ENCODE measurements at regions not wholly inside any gene's neighbourhood (a gene's known extent, or its start where the extent isn't known, plus 50 kb on each side); places are given as distances from the start of the nearest gene placed in this dataset.
A peak's percentile ranks its signal among the peaks of the same experiment; 100 is the strongest.

DNA sequence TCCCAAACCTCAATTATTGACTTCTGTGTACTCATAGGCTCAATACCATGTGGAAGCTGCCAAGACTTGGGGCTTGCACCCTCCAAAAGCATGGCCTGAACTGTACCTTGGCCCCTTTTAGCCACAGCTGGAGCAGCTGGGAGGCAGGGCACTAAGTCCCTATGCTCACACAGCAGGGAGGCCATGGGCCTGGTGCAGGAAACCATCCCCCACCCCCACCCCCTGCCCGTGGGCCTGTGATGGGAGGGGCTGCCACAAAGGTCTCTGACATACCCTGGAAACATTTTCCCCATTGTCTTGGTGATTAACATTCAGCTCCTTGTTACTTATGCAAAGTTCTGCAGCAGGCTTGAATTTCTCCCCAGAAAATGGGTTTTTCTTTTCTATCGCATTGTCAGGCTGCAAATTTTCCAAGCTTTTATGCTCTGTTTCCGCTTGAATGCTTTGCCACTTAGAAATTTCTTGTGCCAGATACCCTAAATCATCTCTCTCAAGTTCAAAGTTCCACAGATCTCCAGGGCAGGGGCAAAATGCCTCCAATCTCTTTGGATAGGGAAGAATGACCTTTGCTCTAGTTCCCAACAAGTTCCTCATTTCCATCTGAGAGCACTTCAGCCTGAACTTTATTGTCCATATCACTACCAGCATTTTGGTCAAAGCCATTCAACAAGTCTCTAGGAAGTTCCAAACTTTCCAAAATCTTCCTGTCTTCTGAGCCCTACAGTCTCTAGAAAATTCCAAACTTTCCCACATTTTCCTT, 141.8 kb downstream of the AHR start:
- DNase-seq (ENCODE audit: low spot score): peak; percentile 23

DNA sequence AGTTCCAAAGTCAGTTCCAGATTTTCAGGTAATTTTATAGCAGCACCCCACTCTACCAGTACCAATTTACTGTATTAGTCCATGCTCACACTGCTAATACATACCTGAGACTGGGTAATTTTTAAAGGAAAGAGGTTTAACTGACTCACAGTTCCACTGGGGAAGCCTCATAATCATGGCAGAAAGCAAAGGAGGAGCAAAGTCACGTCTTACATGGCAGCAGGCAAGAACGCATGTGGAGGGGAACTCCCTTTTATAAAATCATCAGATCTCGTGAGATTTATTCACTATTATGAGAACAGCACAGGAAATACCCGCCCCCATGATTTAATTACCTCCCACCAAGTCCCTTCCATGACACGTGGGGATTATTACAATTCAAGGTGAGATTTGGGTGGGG, 142.4 kb downstream of the AHR start:
- DNase-seq (ENCODE audit: low spot score): no peak

DNA sequence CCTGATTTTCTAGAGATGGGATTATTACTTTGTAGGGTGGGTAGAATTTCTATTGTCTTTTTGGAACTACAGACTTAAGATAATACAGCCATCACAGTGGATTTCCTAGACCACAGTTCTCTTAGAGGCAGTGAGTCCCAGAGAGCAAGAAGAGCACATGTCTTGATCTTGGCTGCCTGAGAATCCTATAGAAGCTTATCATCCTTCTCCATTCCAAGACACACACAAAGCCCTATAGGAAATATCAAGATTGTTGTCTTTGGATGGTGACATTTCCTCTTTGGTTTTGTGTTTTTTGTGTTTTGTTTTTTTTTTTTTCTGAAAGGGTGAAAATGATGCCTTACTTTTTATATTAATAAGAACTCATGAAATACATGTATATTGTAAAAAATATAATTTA, 143.1 kb downstream of the AHR start:
- DNase-seq (ENCODE audit: low spot score): no peak

DNA sequence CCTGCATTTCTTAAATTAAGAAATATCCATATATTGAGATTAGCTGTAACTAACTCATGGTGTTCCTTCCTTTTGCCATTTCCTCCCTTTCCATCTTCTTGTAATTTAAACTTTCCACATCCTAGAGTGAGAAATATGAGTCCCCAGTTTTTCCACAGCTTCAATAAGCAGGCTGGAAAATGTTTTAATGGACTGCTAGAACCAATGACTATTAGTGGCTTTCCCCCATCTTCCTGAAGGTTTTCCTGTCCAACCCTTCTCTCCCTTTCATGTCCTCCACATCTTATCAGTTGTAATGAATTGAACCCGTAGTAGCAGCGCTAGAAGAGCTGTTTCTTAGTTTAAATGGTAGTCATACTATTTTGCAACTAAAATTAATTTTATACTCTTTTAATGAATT, 145.7 kb downstream of the AHR start:
- DNase-seq (ENCODE audit: low spot score): no peak

DNA sequence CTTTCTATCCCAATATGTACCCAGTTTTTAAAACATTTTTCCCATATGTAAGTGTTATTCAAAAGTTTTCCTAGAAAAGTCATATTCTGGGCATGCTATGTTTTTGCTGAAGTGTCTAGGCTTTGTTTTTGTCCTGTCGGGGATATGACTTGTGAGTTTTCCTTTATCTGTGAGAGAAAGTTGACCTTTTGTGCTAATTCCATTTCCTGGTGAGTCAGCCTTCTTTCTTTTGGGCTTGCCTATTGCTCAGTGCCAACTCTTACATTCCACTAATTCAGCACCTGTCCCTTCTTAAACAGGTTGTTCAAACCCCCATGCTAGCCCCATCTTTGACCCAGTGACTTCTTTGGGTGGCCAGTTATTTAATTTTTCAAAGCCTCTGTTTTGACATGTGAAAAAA, 146.2 kb downstream of the AHR start:
- DNase-seq (ENCODE audit: low spot score): peak; percentile 10

DNA sequence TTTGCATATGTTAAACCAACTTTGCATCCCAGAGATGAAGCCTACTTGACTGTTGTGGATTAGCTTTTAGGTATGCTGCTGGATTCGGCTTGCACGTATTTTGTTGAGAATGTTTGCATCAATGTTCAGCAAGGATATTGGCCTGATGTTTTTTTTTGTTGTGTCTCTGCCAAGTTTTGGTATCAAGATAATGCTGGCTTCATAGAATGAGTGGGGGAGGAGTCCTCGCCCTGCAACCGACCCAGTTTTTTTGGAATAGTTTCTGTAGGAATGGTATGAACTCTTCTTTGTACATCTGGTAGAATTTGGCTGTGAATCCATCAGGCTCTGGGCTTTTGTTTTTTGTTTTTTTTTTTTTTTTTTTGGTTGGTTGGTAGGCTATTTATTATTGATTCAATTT, 147.9 kb downstream of the AHR start:
- no peak for DNase-seq (ENCODE audit: low spot score)

DNA sequence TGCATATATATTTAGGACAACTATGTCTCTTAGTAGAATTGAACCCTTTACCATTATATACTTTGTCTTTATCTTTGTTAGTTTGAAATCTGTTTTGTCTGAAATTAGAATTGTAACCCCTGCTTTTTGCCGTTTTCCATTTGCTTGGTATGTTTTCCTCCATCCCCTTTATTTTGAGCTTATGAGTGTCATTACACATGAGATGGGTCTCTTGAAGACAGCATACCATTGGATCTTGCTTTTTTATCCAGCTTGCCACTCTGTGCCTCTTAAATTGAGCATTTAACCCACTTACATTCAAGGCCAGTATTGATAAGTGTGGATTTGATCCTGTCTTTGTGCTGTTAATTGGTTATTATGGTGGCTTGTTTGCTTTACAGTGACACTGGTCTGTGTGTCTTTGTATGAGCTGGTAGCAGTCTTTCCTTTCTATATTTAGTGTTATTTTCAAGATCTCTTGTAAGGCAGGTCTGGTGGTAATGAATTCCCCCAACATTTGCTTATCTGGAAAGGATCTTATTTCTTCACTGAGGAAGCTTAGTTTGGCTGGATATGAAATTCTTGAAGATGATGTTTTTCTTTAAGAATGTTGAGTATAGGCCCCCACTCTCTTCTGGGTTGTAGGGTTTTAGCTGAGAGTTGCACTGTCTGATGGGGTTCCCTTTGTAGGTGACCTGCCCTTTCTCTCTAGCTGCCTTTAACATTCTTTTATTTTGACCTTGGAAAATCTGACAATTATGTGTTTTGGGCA, 149.5 kb downstream of the AHR start:
- DNase-seq (ENCODE audit: low spot score): no peak

DNA sequence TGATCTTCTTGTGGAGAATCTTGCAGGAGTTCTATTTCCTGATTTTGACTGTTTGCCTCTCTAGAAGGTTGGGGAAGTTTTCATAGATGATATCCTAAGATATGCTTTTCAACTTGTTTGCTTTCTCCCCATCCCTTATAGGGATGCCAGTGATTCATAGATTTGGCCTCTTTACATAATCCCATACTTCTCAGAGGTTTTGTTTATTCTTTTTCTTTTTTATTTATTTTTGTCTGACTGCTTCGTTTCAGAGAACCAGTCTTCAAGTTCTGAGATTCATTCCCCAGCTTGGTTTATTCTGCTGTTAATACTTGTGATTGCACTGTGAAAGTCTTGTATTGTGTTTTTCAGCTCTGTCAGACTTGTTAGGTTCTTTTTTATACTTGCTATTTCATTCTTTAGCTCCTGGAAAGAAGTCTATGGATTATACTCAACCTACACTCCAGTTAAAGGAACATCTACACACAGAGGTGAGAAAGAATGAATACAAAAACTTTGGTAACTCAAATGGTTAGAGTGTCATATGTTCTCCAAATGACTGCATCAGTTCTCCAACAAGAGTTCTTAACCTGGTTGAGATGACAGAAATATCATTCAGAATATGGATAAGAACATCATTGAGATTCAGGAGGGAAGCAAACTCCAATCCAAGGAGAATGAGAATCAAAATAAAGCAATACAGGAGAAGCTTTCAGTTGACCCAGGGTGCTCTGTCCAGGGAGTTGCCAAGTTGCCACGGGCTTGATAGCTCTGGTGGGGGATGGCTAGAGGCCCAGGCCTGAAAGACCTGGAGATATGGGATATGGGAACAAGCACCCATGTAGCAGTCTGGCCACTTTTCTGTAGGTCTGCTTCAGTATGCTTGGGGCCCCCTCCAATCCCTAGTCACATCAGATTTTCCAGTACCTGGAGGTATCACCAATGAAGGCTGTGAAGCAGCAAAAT, 150.3 kb downstream of the AHR start:
- DNase-seq (ENCODE audit: low spot score): no peak

DNA sequence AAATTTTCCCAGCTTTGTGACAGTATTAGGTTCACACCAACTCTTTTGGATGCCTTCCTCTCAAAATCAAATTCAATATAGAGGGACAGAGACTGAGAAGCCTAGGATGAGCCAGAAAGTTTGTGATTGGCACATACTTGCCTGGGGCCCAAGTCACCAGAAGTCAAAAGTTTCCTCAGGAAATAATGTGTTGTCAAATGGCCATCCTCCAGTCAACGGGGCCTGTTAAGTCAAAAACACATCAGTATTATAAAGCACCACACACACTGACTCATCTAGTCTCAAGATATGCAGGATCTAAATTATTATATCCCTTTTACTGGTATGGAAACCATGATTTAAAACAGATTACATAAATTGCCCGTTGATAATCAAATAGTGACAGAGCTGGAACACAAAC, 158.1 kb downstream of the AHR start:
- DNase-seq (ENCODE audit: low spot score): no peak

DNA sequence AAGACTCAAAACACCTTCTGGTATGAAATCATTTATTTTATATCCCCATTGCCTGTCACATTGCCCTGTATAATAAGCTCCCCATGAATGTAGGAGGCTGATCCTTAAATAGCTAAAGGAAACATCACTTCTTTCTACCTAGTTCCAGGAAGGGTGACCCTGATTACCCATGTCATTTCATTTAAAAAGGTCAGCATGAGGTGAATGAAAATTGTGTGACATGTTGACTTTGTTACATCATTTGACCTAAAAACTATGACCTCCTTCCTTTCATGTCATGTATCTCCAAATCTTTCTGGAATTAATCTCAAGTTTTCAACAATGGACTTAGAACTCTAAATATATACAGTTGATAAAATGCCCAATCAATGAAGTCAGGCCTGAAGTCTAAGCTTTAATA, 161.5 kb downstream of the AHR start:
- DNase-seq (ENCODE audit: low spot score): no peak

DNA sequence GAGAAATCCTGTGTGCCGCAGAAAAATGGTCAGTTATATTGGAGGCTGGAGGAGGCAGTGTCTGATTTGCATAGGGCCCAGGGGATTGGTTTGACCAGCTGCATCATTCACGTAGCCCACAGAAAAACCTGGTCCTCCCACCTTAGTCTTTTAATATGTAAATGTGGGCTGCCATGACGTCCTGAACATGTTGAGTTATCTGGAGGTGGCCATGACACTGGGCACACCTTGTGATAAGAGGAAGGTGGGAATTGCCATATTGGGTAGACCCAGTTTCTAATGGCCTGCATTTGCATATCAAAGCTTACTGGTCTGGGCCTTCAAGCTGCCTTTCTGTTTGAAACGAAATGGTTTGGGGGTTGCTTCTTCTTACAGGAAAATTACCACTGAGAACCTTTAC, 162.2 kb downstream of the AHR start:
- no peak for DNase-seq (ENCODE audit: low spot score)

DNA sequence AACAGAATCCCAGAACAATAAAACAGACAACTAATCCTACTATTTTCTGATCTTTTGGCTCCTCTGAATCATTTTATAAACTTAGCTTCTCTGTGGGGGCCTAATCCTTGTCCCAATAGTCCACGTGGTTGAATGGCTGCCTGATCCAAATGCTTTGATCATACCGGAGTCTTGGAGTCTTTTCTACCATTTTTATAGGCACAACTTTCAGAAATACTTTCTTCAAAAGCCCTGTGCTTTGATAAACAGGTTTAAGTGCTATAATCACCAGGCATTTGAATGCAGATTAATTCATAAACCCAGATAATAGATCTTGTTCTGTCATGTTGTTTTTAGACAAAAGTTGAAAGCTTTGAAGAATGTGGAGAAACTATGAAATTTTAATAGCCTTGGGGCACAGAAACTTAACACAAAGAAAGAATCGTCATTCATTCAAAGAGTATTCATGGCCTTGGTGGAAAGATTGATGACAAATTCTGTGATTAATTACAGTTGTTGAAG, 163.7 kb downstream of the AHR start:
- no peak for DNase-seq (ENCODE audit: low spot score)

DNA sequence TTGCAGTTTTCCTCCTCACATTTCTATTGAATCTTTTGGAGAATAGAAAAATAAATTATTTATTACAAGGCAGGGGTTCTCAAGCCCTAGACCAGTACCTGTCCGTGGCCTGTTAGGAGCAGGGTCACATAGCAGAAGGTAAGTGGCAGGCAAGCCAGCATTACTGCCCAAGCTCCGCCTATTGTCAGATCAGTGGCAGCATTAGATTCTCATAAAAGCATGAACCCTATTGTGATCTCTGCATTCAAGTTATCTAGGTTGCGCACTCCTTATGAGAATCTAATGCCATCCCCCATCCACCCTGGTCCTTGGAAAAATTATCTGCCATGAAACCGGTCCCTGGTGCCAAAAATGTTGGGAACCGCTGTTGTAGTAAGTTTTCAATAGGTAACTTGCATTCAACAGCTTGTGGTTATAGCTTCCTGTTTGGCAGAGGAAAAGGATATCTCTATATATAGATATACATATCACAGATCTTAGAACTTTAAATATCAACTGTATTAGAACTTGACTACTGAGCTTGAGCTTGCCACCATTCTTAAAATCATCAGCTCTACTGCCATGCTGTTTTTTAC, 165.1 kb downstream of the AHR start:
- DNase-seq (ENCODE audit: low spot score): no peak

DNA sequence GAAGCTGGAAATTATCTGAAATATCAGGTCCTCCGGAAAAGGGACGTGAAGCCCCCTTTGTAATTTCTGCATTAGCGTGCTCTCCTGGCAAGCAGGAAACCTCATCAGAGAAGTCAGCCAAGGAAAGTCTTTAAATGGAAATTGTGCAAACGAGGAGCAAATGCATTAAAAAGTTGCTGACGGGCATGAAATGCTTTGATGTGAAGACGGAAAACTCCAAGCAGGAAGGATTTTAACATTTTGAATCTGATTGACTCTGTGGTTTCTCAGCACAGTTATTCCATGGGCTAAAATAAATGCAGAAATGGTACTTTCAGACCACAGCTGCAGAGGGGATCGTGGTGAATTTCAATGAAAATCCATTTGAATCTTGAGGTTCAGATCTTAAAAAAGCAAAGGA, 167.8 kb downstream of the AHR start:
- DNase-seq (ENCODE audit: low spot score): no peak

DNA sequence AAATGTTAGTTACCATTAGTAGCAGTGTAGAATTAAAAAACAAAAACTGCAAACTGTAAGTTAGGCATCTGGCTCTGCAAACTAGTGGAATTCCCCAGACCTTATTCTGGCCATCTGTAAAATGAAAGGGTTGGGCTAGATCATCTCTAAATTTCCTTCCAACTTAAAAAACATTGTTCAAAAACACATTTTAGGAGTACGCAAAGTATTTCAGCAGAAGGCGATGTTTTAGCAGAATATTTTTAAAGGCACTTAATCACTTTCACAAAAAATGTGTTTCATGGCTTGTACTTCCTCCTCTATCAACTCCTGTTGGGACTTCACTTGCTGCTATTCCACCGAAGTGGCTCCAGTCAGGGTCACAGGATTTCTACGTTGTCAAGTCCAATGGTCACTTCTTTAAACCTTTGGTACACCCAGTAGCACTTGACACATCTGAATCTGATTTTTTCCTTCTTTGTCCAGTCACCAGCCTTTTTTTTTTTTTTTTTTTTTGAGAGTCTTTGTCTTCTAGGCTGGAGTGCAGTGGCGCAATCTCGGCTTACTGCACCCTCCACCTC, 169.0 kb downstream of the AHR start:
- no peak for DNase-seq (ENCODE audit: low spot score)

DNA sequence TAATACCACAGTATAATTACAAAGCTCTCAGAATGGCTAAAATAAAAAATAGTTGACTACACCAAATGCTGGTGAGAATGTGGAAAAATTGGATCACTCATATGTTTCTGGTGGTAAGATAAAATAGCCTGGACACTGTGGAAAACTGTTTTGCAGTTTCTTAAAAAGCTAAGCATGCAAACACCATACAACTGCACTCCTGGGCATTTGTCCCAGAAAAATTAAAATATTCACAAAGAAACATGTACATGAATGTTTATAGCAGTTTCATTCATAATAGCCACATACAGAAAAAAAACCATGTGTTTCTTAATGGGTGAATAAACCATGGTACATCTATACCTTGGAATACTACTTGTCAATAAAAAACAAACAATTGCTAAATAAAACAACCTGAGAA, 172.9 kb downstream of the AHR start:
- DNase-seq (ENCODE audit: low spot score): no peak

DNA sequence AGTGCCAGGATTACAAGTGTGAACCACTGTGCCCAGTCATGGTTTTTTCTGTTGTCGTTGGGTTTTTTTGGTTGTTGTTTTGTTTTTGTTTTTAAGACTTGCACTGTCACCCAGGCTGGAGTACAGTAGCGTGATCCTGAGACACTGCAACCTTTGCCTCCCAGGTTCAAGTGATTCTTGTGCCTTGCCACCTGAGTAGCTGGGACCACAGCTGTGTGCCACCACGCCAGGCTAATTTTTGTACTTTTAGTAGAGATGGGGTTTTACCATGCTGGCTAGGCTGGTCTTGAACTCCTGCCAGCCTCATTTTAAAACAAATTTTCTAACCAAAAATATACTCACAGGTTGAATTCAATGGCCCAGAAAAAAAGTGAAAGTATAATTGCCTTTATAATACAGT, 174.1 kb downstream of the AHR start:
- no peak for DNase-seq (ENCODE audit: low spot score)

DNA sequence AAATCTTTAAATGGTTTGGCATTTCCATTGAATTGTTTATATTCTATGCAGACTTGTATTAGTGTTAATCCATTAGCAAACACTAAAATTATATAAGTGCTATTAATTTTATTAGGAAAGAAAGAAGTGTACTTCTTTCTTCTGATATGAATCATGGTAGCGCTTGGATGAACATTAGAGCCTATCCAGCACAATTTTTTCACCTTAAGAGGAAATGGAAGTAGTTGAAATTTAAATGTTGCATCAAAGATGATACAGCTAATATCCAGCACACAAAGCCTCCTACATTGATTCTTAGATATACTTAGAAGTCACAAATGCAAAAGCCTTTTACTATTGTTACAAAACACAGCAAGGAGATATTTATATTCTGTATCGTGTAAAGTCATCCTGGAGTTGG, 174.5 kb downstream of the AHR start:
- DNase-seq (ENCODE audit: low spot score): no peak

DNA sequence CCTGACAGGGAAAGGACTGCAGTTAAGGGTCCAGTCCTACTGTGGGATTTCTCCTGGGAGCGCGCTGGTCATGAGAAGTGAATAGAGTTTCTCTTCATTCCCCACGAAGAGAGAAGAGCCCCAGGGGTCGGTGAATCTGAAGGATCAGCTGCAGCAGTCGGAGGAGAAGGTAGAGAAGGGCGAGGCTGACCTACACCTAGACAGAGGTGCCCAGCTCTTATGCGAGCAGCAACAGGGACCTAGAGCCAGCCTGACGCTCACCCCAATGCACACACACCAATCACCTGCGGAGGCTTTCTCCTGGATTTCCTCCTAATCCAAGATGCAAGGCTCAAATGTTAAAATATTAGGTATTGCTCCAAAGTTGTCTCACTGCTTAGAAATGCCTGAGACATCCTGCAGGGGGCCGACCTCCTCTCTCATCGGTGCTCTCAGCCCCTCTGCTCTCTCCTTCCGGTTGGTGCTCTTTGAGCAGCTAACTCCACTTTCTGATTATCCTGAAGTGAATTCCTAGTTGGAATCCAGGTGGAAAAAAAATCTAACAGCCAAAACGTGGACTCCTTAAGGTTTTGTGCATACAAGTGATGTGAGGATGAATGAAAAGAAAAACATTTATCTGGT, 176.4 kb downstream of the AHR start:
- DNase-seq (ENCODE audit: low spot score): peak; percentile 28

DNA sequence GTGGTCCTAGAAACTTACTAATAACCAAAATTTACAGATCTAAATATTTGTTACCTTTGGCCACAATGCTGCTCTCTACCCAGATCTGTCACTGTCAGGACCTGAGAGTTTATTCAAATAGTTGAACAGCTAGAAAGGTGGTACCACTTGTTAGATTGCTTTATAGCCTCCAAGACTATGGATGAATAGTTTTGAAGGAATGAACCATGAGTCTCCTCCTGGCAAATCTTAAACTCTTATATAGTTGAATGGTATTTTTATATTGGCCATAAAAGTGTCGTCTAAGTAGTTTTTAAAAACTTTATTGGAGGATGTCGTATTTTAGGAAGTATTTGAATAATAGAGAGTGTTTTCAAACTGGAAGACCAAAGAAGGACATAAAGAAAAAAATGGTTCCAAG, 178.7 kb downstream of the AHR start:
- DNase-seq (ENCODE audit: low spot score): no peak

DNA sequence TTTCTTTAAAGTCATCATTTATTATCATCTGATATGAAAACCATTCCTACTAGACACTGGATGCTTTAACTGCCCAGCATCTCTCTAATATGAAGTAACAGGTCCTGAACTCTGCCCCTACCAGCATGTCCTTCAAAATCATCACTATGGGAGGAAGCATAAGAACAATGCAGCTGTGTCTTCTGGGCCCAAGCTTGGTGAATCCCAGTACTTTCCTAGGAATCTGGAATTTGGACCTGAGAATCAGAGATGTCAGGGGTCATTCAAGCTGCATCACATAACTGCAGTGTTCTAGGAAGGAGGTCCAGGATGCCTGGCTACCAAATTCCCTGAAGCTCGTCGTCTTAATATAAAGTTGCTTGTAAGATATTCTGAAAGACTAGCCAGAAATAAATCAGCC, 182.7 kb downstream of the AHR start:
- DNase-seq (ENCODE audit: low spot score): no peak
